H9 (cell line): ENCODE measurements at regions not wholly inside any gene's neighbourhood (a gene's known extent, or its start where the extent isn't known, plus 50 kb on each side); places are given as distances from the start of the nearest gene placed in this dataset.

ENCODE experiments used
- DNase-seq: peaks from one replicate; pipeline ENCODE4 v3.0.0-alpha.2; 2017
- H2AFZ ChIP-seq: one replicate; pipeline ENCODE4 v1.6.1; 2013; ENCODE audit warnings: mild to moderate bottlenecking, low read length, control low read depth, moderate library complexity
- H2AK5ac ChIP-seq: 2 replicates; pipeline ENCODE4 v1.6.1; 2013; ENCODE audit warnings: low read length, control low read depth, mixed read lengths; ENCODE audit not compliant: insufficient read length
- H2BK120ac ChIP-seq: one replicate; pipeline ENCODE4 v1.6.1; 2013; ENCODE audit warnings: low read depth, mild to moderate bottlenecking, low read length, control low read depth, inconsistent platforms; ENCODE audit not compliant: poor library complexity, severe bottlenecking
- H2BK12ac ChIP-seq: 2 replicates; pipeline ENCODE4 v1.6.1; 2013; ENCODE audit warnings: low read length, control low read depth, mixed read lengths, low read depth; ENCODE audit not compliant: insufficient read length
- H2BK15ac ChIP-seq: 2 replicates; pipeline ENCODE4 v1.6.1; 2013; ENCODE audit warnings: low read depth, low read length, control low read depth
- H2BK20ac ChIP-seq: one replicate; pipeline ENCODE4 v1.6.1; 2013; ENCODE audit warnings: low read depth, mild to moderate bottlenecking, low read length, control low read depth, inconsistent platforms; ENCODE audit not compliant: poor library complexity, severe bottlenecking
- H2BK5ac ChIP-seq: 2 replicates; pipeline ENCODE4 v1.6.1; 2013; ENCODE audit warnings: low read length, control low read depth, mixed read lengths; ENCODE audit not compliant: insufficient read length
- H3K14ac ChIP-seq: 2 replicates; pipeline ENCODE4 v1.6.1; 2013; ENCODE audit warnings: low read length, control low read depth; ENCODE audit not compliant: insufficient read depth
- H3K18ac ChIP-seq: 2 replicates; pipeline ENCODE4 v1.6.1; 2013; ENCODE audit warnings: low read depth, mild to moderate bottlenecking, mixed read lengths, low read length, control low read depth; ENCODE audit not compliant: insufficient read length
- H3K23ac ChIP-seq: 2 replicates; pipeline ENCODE4 v1.6.1; 2013; ENCODE audit warnings: low read length, control low read depth, mixed read lengths, low read depth; ENCODE audit not compliant: insufficient read length
- H3K23me2 ChIP-seq: 2 replicates; pipeline ENCODE4 v1.6.1; 2013; ENCODE audit warnings: low read depth, mild to moderate bottlenecking, mixed read lengths, low read length, control low read depth; ENCODE audit not compliant: insufficient read length, poor library complexity, severe bottlenecking
- H3K27ac ChIP-seq: 2 replicates; pipeline ENCODE4 v1.5.1; 2013; ENCODE audit warnings: low read length, control low read depth, mixed read lengths, low read depth; ENCODE audit not compliant: insufficient read length
- H3K27me3 ChIP-seq: 2 replicates; pipeline ENCODE4 v1.6.1; 2013; ENCODE audit warnings: low read length, control low read depth, inconsistent platforms; ENCODE audit not compliant: insufficient read depth
- H3K4ac ChIP-seq: 2 replicates; pipeline ENCODE4 v1.6.1; 2013; ENCODE audit warnings: low read depth, mild to moderate bottlenecking, control low read depth, inconsistent platforms, low read length, moderate library complexity
- H3K4me1 ChIP-seq: 2 replicates; pipeline ENCODE4 v1.6.1; 2013; ENCODE audit warnings: low read length, control low read depth, inconsistent platforms; ENCODE audit not compliant: insufficient read depth
- H3K4me2 ChIP-seq: 2 replicates; pipeline ENCODE4 v1.6.1; 2013; ENCODE audit warnings: low read length, control low read depth, mixed read lengths; ENCODE audit not compliant: insufficient read length, insufficient read depth
- H3K56ac ChIP-seq: 2 replicates; pipeline ENCODE4 v1.6.1; 2013; ENCODE audit warnings: low read depth, mild to moderate bottlenecking, mixed read lengths, low read length, control low read depth; ENCODE audit not compliant: insufficient read length
- H3K79me1 ChIP-seq: 2 replicates; pipeline ENCODE4 v1.6.1; 2013; ENCODE audit warnings: low read depth, mild to moderate bottlenecking, moderate library complexity, low read length, control low read depth, inconsistent platforms; ENCODE audit not compliant: insufficient read depth, poor library complexity, severe bottlenecking
- H3K79me2 ChIP-seq: 2 replicates; pipeline ENCODE4 v1.6.1; 2013; ENCODE audit warnings: low read length, control low read depth, inconsistent platforms; ENCODE audit not compliant: insufficient read depth
- H3K9ac ChIP-seq: 2 replicates; pipeline ENCODE4 v1.6.1; 2013; ENCODE audit warnings: low read length, control low read depth, mixed read lengths; ENCODE audit not compliant: insufficient read length; ENCODE audit errors: extremely low read depth
- H3K9me3 ChIP-seq: one replicate; pipeline ENCODE4 v1.6.1; 2013; ENCODE audit warnings: low read depth, low read length, inconsistent platforms; ENCODE audit not compliant: control insufficient read depth
- H3T11ph ChIP-seq: one replicate; pipeline ENCODE4 v1.6.1; 2013; ENCODE audit warnings: mild to moderate bottlenecking, low read length, control low read depth, inconsistent platforms
- H4K20me1 ChIP-seq: one replicate; pipeline ENCODE4 v1.6.1; 2013; ENCODE audit not compliant: control insufficient read depth, insufficient read length, insufficient read depth
- H4K5ac ChIP-seq: 2 replicates; pipeline ENCODE4 v1.6.1; 2013; ENCODE audit warnings: low read depth, mild to moderate bottlenecking, mixed read lengths, low read length, control low read depth; ENCODE audit not compliant: insufficient read length
- H4K8ac ChIP-seq: replicated peaks from 2 replicates; pipeline ENCODE4 v1.6.1; 2013; ENCODE audit warnings: low read length, control low read depth, mixed read lengths, low read depth; ENCODE audit not compliant: insufficient read length
- H4K91ac ChIP-seq: 2 replicates; pipeline ENCODE4 v1.6.1; 2013; ENCODE audit warnings: low read depth, mild to moderate bottlenecking, moderate library complexity, mixed read lengths, low read length, control low read depth; ENCODE audit not compliant: insufficient read length
- H3K27ac Mint-ChIP-seq, 3 experiments: 2 replicates in 2 of 3; 3 replicates in 1 of 3; pipeline ENCODE4 v1.8.0; 2020 to 2021; ENCODE audit warnings: mixed read lengths in 3 of 3, mild to moderate bottlenecking in 1 of 3, moderate library complexity in 1 of 3
- H3K27me3 Mint-ChIP-seq: 2 replicates; pipeline ENCODE4 v1.8.0; 2021; ENCODE audit warnings: low read depth, mild to moderate bottlenecking, moderate library complexity, mixed read lengths
- H3K36me3 Mint-ChIP-seq, 3 experiments: 2 replicates in 2 of 3; 3 replicates in 1 of 3; pipeline ENCODE4 v1.8.0; 2020 to 2021; ENCODE audit warnings: low read depth in 3 of 3, mixed read lengths in 3 of 3; ENCODE audit not compliant: insufficient read depth in 1 of 3
- H3K4me1 Mint-ChIP-seq, 2 experiments: 2 replicates each; pipeline ENCODE4 v1.8.0; 2020; ENCODE audit warnings: mixed read lengths in 2 of 2
- H3K4me3 Mint-ChIP-seq, 2 experiments: 2 replicates in 1 of 2; 3 replicates in 1 of 2; pipeline ENCODE4 v1.8.0; 2020 to 2021; ENCODE audit warnings: mild to moderate bottlenecking in 2 of 2, mixed read lengths in 2 of 2, moderate library complexity in 1 of 2
- H3K9me3 Mint-ChIP-seq, 2 experiments: 2 replicates in 1 of 2; 3 replicates in 1 of 2; pipeline ENCODE4 v1.8.0; 2020; ENCODE audit warnings: mild to moderate bottlenecking in 2 of 2, mixed read lengths in 2 of 2, moderate library complexity in 1 of 2
- WGBS: extraction: QIAGEN DNeasy Blood & Tissue Kit; methylation state at CpG from one replicate; pipeline ENCODE4 v1.1.7; 2013; ENCODE audit warnings: missing lambda C conversion rate, low lambda C conversion rate, mixed read lengths; ENCODE audit not compliant: insufficient read length; ENCODE audit errors: extremely low coverage; 5-methylcytosine and 5-hydroxymethylcytosine counted together
- TF ChIP-seq, protein P1 (sequence below): fragments of 200-600 bp; sonication (generic); conservative IDR thresholded peaks from 3 replicates; pipeline ENCODE4 v1.8.0; 2021; ENCODE audit warnings: antibody characterized with exemption, mild to moderate bottlenecking

DNA sequence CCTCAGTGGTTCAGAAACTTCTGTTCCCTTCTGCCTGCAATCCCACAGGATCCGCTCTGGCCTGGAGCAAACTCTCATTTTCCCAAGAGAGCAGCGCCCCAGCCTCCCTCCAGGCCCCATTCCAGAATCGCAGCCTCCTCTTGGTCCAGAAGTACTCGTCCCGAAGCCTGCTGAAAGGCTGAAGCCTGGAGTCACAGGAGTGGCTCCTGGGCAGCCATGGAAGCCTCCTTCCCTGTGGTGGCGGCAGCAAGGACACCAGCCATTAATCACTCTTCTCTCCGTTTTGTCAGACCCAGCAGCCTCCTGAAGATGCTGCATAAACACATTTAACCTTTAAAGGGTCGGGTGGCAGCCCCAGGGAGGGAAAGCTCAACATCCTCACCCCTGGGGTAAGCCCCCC, 66.9 kb upstream of the TNRC6C start:
- Histone ChIP-seq H3K4ac (no peak overlapping the region), H2AFZ (no peak overlapping the region), H3K27ac (no peak overlapping the region), H2BK20ac (no peak overlapping the region), H3K79me1 (no peaks in the 10 kb centered on the region), H3K27me3 (no peaks in the 10 kb centered on the region; the same call in 1 of the 2 replicates), H2BK12ac (no peak overlapping the region), H3K23me2 (peaks cover 4% of the 10 kb centered on the region), H2BK120ac (no peak overlapping the region), H4K91ac (no peak overlapping the region), H3K9ac (no peak overlapping the region), H3K4me1 (no peaks in the 10 kb centered on the region), H3K14ac (no peak overlapping the region), H4K20me1 (no peaks in the 10 kb centered on the region), H3K4me2 (no peak overlapping the region), H3K18ac (no peak overlapping the region), H4K5ac (no peak overlapping the region), H2BK5ac (no peak overlapping the region), H2BK15ac (no peak overlapping the region), H3T11ph (no peak overlapping the region), H3K9me3 (no peaks in the 10 kb centered on the region), H4K8ac (no peak overlapping the region), H3K79me2 (no peaks in the 10 kb centered on the region), H3K56ac (no peak overlapping the region), H2AK5ac (no peak overlapping the region), H3K23ac (no peak overlapping the region)
- TF ChIP-seq, protein P1, sequence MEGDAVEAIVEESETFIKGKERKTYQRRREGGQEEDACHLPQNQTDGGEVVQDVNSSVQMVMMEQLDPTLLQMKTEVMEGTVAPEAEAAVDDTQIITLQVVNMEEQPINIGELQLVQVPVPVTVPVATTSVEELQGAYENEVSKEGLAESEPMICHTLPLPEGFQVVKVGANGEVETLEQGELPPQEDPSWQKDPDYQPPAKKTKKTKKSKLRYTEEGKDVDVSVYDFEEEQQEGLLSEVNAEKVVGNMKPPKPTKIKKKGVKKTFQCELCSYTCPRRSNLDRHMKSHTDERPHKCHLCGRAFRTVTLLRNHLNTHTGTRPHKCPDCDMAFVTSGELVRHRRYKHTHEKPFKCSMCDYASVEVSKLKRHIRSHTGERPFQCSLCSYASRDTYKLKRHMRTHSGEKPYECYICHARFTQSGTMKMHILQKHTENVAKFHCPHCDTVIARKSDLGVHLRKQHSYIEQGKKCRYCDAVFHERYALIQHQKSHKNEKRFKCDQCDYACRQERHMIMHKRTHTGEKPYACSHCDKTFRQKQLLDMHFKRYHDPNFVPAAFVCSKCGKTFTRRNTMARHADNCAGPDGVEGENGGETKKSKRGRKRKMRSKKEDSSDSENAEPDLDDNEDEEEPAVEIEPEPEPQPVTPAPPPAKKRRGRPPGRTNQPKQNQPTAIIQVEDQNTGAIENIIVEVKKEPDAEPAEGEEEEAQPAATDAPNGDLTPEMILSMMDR, result no peak
- Mint-ChIP-seq H3K4me3 (no peak overlapping the region), H3K36me3 (no peaks in the 10 kb centered on the region), H3K9me3 (no peaks in the 10 kb centered on the region; a peak in 1 of 5 replicates), H3K27ac (no peak overlapping the region; a peak in 1 of 7 replicates), H3K4me1 (peaks cover 18 to 31% of the 10 kb centered on the region in 2 experiments), H3K27me3 (peaks cover 37% of the 10 kb centered on the region)
- no CpG with 5 or more reads among the region's 8 CpGs for WGBS
- peak; percentile 32 for DNase-seq
